GM12891 (cell line): ENCODE measurements at regions not wholly inside any gene's neighbourhood (a gene's known extent, or its start where the extent isn't known, plus 50 kb on each side); places are given as distances from the start of the nearest gene placed in this dataset.

Experiments
- POLR2A ChIP-seq: IDR thresholded peaks from 2 replicates; pipeline ENCODE4 v1.6.1; 2011; ENCODE audit warnings: low read depth, low read length, control low read depth
- POLR2AphosphoS5 ChIP-seq: IDR thresholded peaks from 2 replicates; pipeline ENCODE4 v1.6.1; 2011; ENCODE audit warnings: low read depth, low read length, control low read depth

- TF ChIP-seq POLR2AphosphoS5 (no peak), POLR2A (no peak)
Measured at GRCh38 chr2:238633426-238634328, 206.9 kb downstream of the ASB1 start.
